Naive thymus-derived CD4-positive, alpha-beta T cell (primary cell): ENCODE measurements at regions not wholly inside any gene's neighbourhood (a gene's known extent, or its start where the extent isn't known, plus 50 kb on each side); places are given as distances from the start of the nearest gene placed in this dataset.
"Not testable (repeated sequence)": the region's sequence is repeated elsewhere in the genome, so short reads cannot be mapped to it uniquely, and the experiment has no call there.

Experiments
- ATAC-seq: fragments of 150-1000 bp; cut with Tn5 transposase; 2 replicates; pipeline ENCODE4 v1.10.0; 2021; ENCODE audit warnings: mild to moderate bottlenecking, moderate library complexity
- CTCF ChIA-PET: fragments of 350-600 bp; sonication (Branson Sonifier 250); formaldehyde crosslinking; loops from one replicate; lab custom pipeline; 2021; ENCODE audit warnings: antibody characterized with exemption; lab: Charles Lee
- POLR2A ChIA-PET: fragments of 350-600 bp; sonication (Branson Sonifier 250); formaldehyde crosslinking; loops from one replicate; lab custom pipeline; 2021; ENCODE audit warnings: antibody characterized with exemption, inconsistent platforms; lab: Charles Lee
- DNase-seq, 9 donors: peaks; one replicate each; pipeline versions ENCODE4 v3.0.0 to v3.0.0-alpha.2; 2020 to 2022; ENCODE audit warnings: mixed read lengths in 1 of 9
- H3K27ac ChIP-seq: one replicate; pipeline ENCODE4 v1.7.0; 2013; ENCODE audit warnings: mild to moderate bottlenecking, low read depth, low read length, moderate library complexity
- H3K27me3 ChIP-seq, 2 donors: one replicate each; pipeline ENCODE4 v1.7.0; 2013; ENCODE audit warnings: low read length in 2 of 2, mild to moderate bottlenecking in 2 of 2, moderate library complexity in 2 of 2; ENCODE audit not compliant: control insufficient read depth in 2 of 2, insufficient read depth in 2 of 2
- H3K36me3 ChIP-seq, 3 experiments: 1 replicate in 2 of 3; 2 replicates in 1 of 3; pipeline ENCODE4 v1.7.0; 2013; ENCODE audit warnings: low read length in 3 of 3, mild to moderate bottlenecking in 3 of 3, moderate library complexity in 1 of 3; ENCODE audit not compliant: insufficient read depth in 3 of 3, control insufficient read depth in 2 of 3
- H3K4me1 ChIP-seq, 2 donors: one replicate each; pipeline ENCODE4 v1.7.0; 2013; ENCODE audit warnings: low read length in 2 of 2, mild to moderate bottlenecking in 2 of 2, moderate library complexity in 1 of 2; ENCODE audit not compliant: control insufficient read depth in 2 of 2, insufficient read depth in 2 of 2
- H3K4me3 ChIP-seq: 2 replicates; pipeline ENCODE4 v1.7.0; 2013; ENCODE audit warnings: mild to moderate bottlenecking, low read length
- H3K9me3 ChIP-seq, 3 experiments: 1 replicate in 2 of 3; 2 replicates in 1 of 3; pipeline ENCODE4 v1.7.0; 2013; ENCODE audit warnings: low read length in 3 of 3; ENCODE audit not compliant: control insufficient read depth in 2 of 3
- H3K27ac Mint-ChIP-seq, 9 donors: one replicate each; pipeline ENCODE4 v1.8.0; 2020 to 2022; ENCODE audit warnings: mixed read lengths in 9 of 9, mild to moderate bottlenecking in 8 of 9, moderate library complexity in 5 of 9, inconsistent platforms in 2 of 9
- H3K27me3 Mint-ChIP-seq, 5 donors: one replicate each; pipeline ENCODE4 v1.8.0; 2021 to 2022; ENCODE audit warnings: mixed read lengths in 5 of 5, mild to moderate bottlenecking in 1 of 5
- H3K36me3 Mint-ChIP-seq, 5 donors: one replicate each; pipeline ENCODE4 v1.8.0; 2020 to 2022; ENCODE audit warnings: mixed read lengths in 5 of 5, mild to moderate bottlenecking in 3 of 5, inconsistent platforms in 1 of 5
- H3K4me1 Mint-ChIP-seq, 7 donors: one replicate each; pipeline ENCODE4 v1.8.0; 2020 to 2022; ENCODE audit warnings: mixed read lengths in 7 of 7, mild to moderate bottlenecking in 3 of 7, inconsistent platforms in 1 of 7
- H3K4me3 Mint-ChIP-seq, 10 donors: one replicate each; pipeline ENCODE4 v1.8.0; 2020 to 2022; ENCODE audit warnings: mild to moderate bottlenecking in 10 of 10, mixed read lengths in 10 of 10, moderate library complexity in 6 of 10, inconsistent platforms in 2 of 10
- H3K9me3 Mint-ChIP-seq, 11 donors: one replicate each; pipeline ENCODE4 v1.8.0; 2020 to 2022; ENCODE audit warnings: mixed read lengths in 11 of 11, mild to moderate bottlenecking in 4 of 11, inconsistent platforms in 1 of 11, moderate library complexity in 1 of 11
- intact Hi-C, 2 donors: fragments of 100-400 bp; cut with micrococcal nuclease; formaldehyde crosslinking; loops; one replicate each; pipeline ENCODE4 v1.15.1; 2023

- DNase-seq, H3K27ac Mint-ChIP-seq, H3K27ac ChIP-seq, POLR2A ChIA-PET, H3K9me3 ChIP-seq, H3K27me3 Mint-ChIP-seq, H3K27me3 ChIP-seq, H3K4me3 Mint-ChIP-seq, H3K9me3 Mint-ChIP-seq, H3K36me3 Mint-ChIP-seq, CTCF ChIA-PET, H3K4me1 ChIP-seq, ATAC-seq, H3K4me3 ChIP-seq, intact Hi-C loops, H3K36me3 ChIP-seq, H3K4me1 Mint-ChIP-seq: not testable (repeated sequence)
These were observed 118.0 kb downstream of the ATP6V0E2 start for GRCh38 chr7:149991652-149992302.

DNA sequence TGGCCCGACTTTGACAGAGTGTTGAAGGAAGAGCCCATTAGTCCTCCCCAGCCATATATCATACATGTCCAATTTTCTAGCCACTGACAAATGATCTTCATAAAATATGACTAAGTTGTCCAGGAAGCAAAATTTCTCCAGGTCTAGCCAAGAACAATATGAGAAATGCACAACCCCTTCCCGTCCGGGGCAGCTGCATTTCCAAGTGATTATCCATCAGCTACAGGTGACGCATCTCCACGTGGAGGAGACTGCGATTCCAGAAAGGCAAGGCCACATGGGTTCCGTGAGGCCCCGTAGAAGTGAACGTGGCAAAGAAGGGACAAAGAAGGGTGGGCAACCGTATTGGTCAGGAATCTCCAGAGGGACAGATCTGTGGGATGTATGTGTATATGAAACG lies 118.6 kb downstream of the ATP6V0E2 start:
- H3K36me3 Mint-ChIP-seq, intact Hi-C loops, POLR2A ChIA-PET, H3K4me1 Mint-ChIP-seq, H3K27me3 ChIP-seq, H3K4me3 ChIP-seq, H3K4me3 Mint-ChIP-seq, ATAC-seq, CTCF ChIA-PET, H3K27ac Mint-ChIP-seq, H3K9me3 Mint-ChIP-seq, H3K36me3 ChIP-seq, H3K27me3 Mint-ChIP-seq, DNase-seq, H3K9me3 ChIP-seq, H3K4me1 ChIP-seq, H3K27ac ChIP-seq: not testable (repeated sequence)

- H3K27me3 ChIP-seq, H3K4me3 Mint-ChIP-seq, H3K9me3 ChIP-seq, intact Hi-C loops, H3K4me3 ChIP-seq, H3K4me1 ChIP-seq, H3K9me3 Mint-ChIP-seq, POLR2A ChIA-PET, H3K36me3 ChIP-seq, ATAC-seq, CTCF ChIA-PET, H3K4me1 Mint-ChIP-seq, H3K36me3 Mint-ChIP-seq, DNase-seq, H3K27ac Mint-ChIP-seq, H3K27me3 Mint-ChIP-seq, H3K27ac ChIP-seq: not testable (repeated sequence)
These were observed 121.7 kb downstream of the ATP6V0E2 start for GRCh38 chr7:149995369-149996026.

DNA sequence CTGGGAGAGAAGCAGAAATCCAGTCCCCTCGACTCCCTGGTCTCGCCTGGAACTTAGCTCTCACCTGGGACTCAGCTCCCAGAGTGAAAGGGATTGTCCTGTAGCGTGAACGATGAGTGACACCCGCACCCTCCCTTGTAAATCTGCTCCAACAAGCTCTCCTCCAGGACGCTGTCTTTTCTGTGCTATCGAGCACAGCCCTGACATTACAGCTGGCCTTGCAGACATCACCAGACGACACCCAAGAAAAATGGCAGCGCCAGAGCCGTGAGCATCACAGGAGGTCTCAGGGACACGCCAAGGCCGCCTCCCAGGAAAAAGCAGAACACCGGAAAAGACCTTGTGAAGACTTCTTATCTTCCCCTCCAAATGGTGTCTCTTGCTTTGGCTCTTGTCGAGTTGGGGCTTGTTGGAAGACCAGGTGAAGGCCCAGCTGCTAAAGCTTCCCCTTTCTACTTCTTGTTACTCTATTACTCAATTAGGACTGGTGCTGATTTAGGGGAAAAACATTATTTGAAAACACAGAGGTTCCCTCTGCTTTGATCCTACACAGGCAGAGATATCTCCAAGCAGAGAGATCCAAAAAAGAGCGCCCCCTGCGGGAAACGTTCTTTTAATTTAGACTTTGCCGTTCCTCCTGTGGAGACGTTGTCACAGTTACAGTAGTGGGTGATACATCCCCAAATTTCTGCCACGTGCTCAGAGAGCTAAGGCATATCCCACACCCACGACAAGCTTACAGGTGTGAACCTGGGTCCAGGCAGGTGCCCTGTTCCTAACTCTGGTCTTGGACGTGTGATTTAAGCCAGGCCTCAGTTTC lies 127.2 kb downstream of the ATP6V0E2 start:
- H3K27ac ChIP-seq, H3K4me1 ChIP-seq, CTCF ChIA-PET, H3K36me3 ChIP-seq, H3K4me1 Mint-ChIP-seq, H3K4me3 ChIP-seq, H3K4me3 Mint-ChIP-seq, H3K27me3 Mint-ChIP-seq, H3K9me3 Mint-ChIP-seq, ATAC-seq, H3K27ac Mint-ChIP-seq, H3K9me3 ChIP-seq, H3K36me3 Mint-ChIP-seq, intact Hi-C loops, H3K27me3 ChIP-seq, POLR2A ChIA-PET: not testable (repeated sequence)
- peak in 4 of 9 donors; percentile 4 to 15 (median 7) for DNase-seq

GRCh38 chr7:150003304-150003810 lies 129.6 kb downstream of the ATP6V0E2 start:
- no peaks in the 10 kb centered on the region for H3K9me3 Mint-ChIP-seq
- no peaks in the 10 kb centered on the region for H3K27me3 Mint-ChIP-seq
- ChIA-PET CTCF (no interaction called here), POLR2A (no interaction called here)
- no peak overlapping the region for H3K27ac Mint-ChIP-seq
- no peaks in the 10 kb centered on the region for H3K4me1 Mint-ChIP-seq
- ATAC-seq, result peak; percentile 58
- Histone ChIP-seq H3K4me3 (no peak overlapping the region), H3K27me3 (no peaks in the 10 kb centered on the region), H3K36me3 (no peaks in the 10 kb centered on the region), H3K9me3 (no peaks in the 10 kb centered on the region), H3K27ac (no peak overlapping the region), H3K4me1 (no peaks in the 10 kb centered on the region)
- intact Hi-C loops, result no loop called here
- DNase-seq, result no peak
- H3K36me3 Mint-ChIP-seq, result no peaks in the 10 kb centered on the region
- H3K4me3 Mint-ChIP-seq, result no peak overlapping the region

DNA sequence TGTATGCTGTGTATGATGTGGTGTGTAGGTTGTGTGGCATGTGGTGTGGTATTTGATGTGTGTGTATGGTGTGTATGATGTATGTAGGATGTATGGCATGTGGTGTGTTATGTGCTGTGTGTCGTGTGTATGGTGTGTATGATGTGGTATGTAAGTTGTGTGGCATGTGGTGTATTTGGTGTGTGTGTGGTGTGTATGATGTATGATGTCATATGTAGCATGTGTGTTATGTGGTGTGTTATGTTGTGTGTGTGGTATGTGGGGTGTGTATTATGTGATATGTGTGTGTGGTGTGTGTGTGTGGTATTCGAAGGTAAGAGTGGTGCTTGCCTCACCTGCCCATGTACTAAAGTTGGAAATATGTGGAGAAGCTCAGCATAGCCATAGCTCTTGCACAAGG lies 130.2 kb downstream of the ATP6V0E2 start:
- H3K36me3 Mint-ChIP-seq, CTCF ChIA-PET, H3K4me1 ChIP-seq, H3K27me3 Mint-ChIP-seq, DNase-seq, H3K9me3 Mint-ChIP-seq, H3K9me3 ChIP-seq, H3K4me3 Mint-ChIP-seq, H3K4me3 ChIP-seq, H3K4me1 Mint-ChIP-seq, POLR2A ChIA-PET, H3K36me3 ChIP-seq, H3K27ac ChIP-seq, intact Hi-C loops, H3K27me3 ChIP-seq, H3K27ac Mint-ChIP-seq: not testable (repeated sequence)
- peak; percentile 16 for ATAC-seq
